Upper lobe of left lung (tissue), 4 donors: ENCODE measurements at regions not wholly inside any gene's neighbourhood (a gene's known extent, or its start where the extent isn't known, plus 50 kb on each side); places are given as distances from the start of the nearest gene placed in this dataset.

Experiments used
- EP300 ChIP-seq, 4 donors: sonication (generic); formaldehyde crosslinking; IDR thresholded peaks; one replicate each; pipeline ENCODE4 v1.5.1; 2017; ENCODE audit warnings: antibody characterized with exemption in 4 of 4, control low read depth in 2 of 4
- POLR2A ChIP-seq, 4 donors: fragments of 450-650 bp; IDR thresholded peaks; one replicate each; pipeline ENCODE4 v1.5.1; 2016 to 2017; ENCODE audit warnings: antibody characterized with exemption in 4 of 4, mild to moderate bottlenecking in 2 of 4
- TF ChIP-seq, protein P1 (sequence below), 6 experiments: fragments of 450-650 bp in 4 of 6; fragments of 200-600 bp in 2 of 6; sonication (generic) in 2 of 6; IDR thresholded peaks; one replicate each; pipeline ENCODE4 v1.5.1; 2016 to 2019; ENCODE audit warnings: antibody characterized with exemption in 6 of 6

DNA sequence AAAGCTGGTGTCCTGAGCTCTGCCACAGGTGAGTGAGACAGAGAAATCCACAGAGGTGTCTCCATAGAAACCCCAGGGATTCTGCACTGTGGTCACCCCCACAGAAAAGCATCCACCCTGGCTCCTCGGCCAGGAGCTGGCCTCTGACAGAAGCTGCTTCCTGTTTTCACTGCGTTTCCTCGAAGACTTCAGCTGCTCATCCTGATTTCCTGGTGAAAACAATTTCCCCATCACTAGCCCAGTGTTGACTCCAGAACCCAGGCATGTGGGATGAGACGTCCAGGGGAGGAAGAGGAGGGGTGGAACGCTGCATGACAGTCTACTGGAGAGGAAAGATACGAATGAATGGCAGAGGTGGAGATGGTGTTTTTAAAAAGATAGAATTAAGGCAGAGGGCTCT is 60.3 kb upstream of the GPR45 start:
- TF ChIP-seq EP300 (IDR thresholded peaks at IDR 0.05): no peak
- TF ChIP-seq, protein P1, sequence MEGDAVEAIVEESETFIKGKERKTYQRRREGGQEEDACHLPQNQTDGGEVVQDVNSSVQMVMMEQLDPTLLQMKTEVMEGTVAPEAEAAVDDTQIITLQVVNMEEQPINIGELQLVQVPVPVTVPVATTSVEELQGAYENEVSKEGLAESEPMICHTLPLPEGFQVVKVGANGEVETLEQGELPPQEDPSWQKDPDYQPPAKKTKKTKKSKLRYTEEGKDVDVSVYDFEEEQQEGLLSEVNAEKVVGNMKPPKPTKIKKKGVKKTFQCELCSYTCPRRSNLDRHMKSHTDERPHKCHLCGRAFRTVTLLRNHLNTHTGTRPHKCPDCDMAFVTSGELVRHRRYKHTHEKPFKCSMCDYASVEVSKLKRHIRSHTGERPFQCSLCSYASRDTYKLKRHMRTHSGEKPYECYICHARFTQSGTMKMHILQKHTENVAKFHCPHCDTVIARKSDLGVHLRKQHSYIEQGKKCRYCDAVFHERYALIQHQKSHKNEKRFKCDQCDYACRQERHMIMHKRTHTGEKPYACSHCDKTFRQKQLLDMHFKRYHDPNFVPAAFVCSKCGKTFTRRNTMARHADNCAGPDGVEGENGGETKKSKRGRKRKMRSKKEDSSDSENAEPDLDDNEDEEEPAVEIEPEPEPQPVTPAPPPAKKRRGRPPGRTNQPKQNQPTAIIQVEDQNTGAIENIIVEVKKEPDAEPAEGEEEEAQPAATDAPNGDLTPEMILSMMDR (IDR thresholded peaks at IDR 0.05): no peak
- TF ChIP-seq POLR2A (IDR thresholded peaks at IDR 0.05): no peak
